ENCODE measurements at regions not wholly inside any gene's neighbourhood (a gene's known extent, or its start where the extent isn't known, plus 50 kb on each side); places are given as distances from the start of the nearest gene placed in this dataset.

DNA sequence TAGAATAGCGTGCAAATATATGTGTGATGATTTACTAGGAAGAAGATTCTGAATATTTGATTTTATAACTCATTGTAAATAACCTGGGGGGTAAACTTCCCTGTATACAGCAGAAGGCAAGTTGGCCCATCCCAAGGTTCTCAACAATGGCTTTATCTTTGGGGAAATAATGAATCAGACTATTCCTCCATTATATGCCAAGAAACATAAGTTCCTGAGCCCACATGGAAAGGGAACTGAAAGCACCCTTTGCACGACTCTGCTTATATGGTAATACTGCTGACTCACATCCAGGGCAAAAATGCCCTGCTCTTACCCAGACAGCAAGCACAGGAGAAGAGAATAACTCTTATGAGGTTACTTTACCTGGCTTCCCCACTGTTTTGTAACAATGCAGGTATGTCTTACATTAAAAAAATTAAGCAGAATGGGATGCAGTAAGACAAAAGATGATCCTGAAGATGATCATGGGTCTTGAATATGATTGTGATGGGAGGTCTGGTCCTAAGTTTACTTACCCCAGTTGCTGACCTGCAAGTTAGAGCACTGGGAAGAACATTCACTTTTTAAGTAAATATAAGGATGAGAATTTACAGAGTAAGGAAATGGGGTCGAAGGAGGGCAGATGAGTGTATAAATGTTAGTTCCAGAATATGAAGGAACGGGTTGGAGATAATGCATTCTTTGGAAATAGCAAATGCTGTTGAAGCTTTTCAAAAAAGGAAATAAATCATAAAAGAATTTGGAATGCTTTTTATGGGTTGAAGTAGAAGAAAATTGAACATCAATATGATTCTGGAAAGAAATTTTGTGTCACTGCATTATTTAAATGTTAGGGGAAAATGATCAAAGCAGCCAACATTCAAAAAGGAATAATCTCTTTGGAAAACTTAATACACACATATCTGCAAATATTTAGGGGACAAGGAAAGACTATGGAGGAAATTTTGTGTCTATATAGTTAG, 428.4 kb upstream of the MPDZ start:
- no peak for DNase-seq

- DNase-seq: peak in 1 of 2 experiments; percentile 72
Observed at GRCh38 chr9:13705918-13706317, 426.4 kb upstream of the MPDZ start.

- no peak for DNase-seq
Observed at GRCh38 chr9:13705373-13705772, 425.9 kb upstream of the MPDZ start.

DNA sequence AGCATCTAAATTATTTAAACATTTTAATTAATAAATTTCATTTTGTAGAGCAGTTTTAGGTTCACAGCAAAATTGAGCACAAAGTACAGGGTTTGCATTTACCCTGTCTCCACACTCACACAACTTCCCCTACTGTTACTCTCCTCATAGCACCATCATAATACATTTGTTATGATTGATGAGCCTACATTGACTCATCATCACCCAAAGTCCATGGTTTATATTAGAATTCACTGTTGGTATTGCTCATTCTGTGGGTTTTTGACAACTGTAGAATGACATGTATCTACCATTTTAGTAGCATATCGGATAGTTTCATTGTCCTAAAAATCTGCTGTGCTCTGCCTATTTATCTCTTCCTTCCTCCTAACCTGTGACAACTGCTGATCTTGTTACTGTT, 411.1 kb upstream of the MPDZ start:
- DNase-seq: no peak

DNA sequence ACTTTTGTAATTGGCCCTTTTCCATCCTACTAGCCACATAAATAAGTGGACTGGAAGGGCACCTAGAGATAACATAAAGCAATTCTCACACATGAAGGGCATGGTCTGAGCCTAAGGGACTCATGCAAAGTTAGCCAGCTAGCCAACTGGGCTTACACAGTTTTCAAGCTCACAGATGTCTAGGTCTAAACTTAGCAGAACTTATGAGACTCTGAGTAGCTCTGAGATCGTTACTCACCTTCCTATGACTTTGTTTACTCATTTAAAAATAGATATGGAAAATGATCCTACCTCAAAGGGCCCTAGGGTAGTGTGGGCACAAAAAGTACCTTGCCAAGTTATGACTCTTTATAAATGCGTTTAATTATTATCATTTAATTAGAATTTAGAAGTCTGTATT, 410.4 kb upstream of the MPDZ start:
- peak in 1 of 2 experiments; percentile 71 for DNase-seq

DNA sequence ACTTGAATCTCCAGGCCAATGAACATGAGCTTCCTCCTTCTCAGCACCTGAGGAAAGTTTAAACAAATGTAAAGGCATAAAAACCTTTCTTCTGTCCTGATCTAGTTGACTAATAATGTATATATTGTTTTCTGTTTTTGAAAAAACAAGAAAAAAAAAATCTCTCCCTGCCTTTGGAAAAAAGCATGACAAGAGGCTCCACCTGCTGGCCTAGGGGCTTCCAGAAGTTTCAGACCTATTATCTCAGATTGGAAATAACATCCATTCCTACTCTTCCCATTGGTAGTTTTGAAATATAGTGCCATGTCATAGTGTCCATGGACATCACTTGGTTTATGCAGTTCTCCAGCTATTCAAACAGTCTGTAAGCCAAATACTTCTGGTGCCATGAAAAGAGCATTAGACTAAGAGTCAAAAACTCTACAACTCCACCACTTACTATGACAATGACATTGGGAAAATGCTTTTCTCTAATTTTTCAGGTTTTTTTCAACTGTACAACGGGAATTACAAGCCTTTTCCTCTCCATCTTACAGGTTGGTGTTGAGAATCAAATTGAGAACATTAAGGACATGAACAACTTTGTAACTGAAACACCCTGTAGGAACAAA, 409.6 kb upstream of the MPDZ start:
- peak; percentile 98 to 99 for DNase-seq

- DNase-seq: peak; percentile 99
Observed at GRCh38 chr9:13688223-13688989, 408.9 kb upstream of the MPDZ start.

DNA sequence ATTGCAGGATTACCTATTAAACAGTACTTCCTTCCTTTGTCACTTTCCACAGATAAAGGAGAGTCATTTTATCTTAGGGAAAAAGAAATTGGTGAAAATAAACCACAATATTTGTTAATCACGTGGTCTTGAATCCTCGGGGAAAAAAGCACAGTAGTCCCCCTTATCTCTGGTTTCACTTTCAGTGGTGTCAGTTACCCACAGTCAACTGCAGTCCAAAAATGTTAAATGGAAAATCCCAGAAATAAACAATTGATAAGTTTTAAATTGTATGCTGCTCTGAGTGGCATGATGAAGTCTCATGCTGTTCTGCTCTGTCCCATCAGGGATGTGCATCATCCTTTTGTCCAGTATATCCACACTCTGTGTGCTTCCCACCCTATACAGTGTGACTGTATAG, 405.2 kb upstream of the MPDZ start:
- DNase-seq: no peak

DNA sequence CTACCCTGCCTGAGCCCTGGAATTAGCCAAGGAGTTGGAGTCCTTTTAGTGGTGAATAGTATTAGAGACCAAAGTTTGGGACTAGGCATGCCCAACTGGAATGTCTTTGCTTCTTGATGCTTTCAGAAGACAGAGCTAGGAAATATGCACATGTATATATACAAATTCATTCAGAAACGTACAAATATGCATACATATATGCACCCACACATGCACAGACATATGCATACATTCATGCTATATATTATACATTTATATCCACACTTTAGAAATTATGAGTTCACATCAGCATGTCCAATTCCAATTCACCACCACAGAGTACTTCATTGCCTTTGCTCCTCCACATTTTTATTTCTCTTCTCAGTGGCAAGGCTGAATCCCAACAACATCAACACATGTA, 398.3 kb upstream of the MPDZ start:
- no peak for DNase-seq

GRCh38 chr9:13675638-13676000, 396.1 kb upstream of the MPDZ start:
- no peak for DNase-seq

- no peak for DNase-seq
Observed at GRCh38 chr9:13674926-13675637, 395.6 kb upstream of the MPDZ start.

GRCh38 chr9:13673348-13673747, 393.9 kb upstream of the MPDZ start:
- DNase-seq: no peak

DNA sequence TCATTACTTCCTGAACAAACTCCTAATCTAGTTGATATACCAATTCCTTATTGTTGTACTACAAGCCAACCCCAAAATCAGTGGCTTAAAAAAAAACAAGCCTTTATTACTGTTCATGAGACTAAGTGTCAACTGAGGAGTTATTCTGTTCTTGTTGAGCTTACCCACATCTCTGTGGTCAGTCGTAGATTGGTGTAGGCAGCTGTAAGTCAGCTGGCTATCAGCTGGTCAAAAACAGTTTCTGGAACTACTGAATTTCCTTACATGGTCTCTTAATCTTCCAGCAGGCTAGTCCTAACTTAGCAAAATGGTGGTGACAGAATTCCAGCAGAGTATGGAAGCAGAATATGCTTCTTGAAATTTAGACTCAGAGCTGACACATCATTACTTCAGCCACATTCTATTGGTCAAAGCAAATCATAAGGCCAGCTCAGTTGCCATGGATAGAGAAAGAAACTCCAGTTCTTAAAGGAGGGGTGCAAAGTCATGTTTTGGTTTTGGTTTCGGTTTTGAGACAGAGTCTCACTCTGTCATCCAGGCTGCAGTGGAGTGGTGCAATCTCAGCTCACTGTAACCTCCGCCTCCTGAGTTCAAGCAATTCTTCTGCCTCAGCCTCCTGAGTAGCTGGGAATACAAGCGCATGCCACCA, 386.1 kb upstream of the MPDZ start:
- DNase-seq: no peak

DNA sequence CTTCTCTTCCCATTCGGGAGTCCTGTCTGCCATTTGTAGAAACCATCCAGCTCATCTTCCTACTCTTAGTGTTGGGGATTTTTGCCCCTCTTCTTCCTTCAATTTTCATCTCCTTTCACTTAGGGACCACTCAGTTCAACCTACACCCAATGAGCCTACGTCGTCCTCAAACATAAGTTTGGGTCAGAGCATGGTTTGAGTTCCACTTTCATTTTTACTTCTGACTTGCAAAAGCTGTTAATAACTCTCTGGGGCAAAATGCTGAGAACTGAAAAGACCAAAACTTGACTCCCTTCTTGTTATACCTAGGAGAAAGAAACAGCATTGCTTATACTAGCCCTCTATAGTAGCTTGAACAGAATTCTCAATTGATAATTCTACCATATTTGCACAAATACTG, 381.5 kb upstream of the MPDZ start:
- no peak for DNase-seq

GRCh38 chr9:13651969-13652663, 372.6 kb upstream of the MPDZ start:
- peak; percentile 98 to 99 for DNase-seq

- no peak for DNase-seq
Observed at GRCh38 chr9:13651526-13651925, 372.0 kb upstream of the MPDZ start.

GRCh38 chr9:13648676-13649075, 369.2 kb upstream of the MPDZ start:
- peak in 1 of 2 experiments; percentile 83 for DNase-seq

- no peak for DNase-seq
Observed at GRCh38 chr9:13648068-13648467, 368.6 kb upstream of the MPDZ start.

- DNase-seq: no peak
Observed at GRCh38 chr9:13646500-13647021, 367.1 kb upstream of the MPDZ start.

GRCh38 chr9:13645557-13645956, 366.1 kb upstream of the MPDZ start:
- no peak for DNase-seq

GRCh38 chr9:13644675-13645074, 365.2 kb upstream of the MPDZ start:
- DNase-seq: no peak

- DNase-seq: no peak
Observed at GRCh38 chr9:13642646-13643045, 363.2 kb upstream of the MPDZ start.

All from NCI-H446 (cell line).